CD4-positive, alpha-beta T cell (primary cell): ENCODE measurements at regions not wholly inside any gene's neighbourhood (a gene's known extent, or its start where the extent isn't known, plus 50 kb on each side); places are given as distances from the start of the nearest gene placed in this dataset.

Experiments used
- ATAC-seq: fragments of 200-7000 bp; cut with Tn5 transposase; one replicate; pipeline ENCODE4 v1.10.0; 2022; ENCODE audit warnings: mild to moderate bottlenecking; ENCODE audit not compliant: poor library complexity
- CTCF ChIA-PET: fragments of 350-600 bp; sonication (Branson Sonifier 250); formaldehyde crosslinking; loops from one replicate; lab custom pipeline; 2021; ENCODE audit warnings: antibody characterized with exemption, inconsistent platforms; lab: Charles Lee
- POLR2A ChIA-PET: fragments of 350-600 bp; sonication (Branson Sonifier 250); formaldehyde crosslinking; loops from one replicate; lab custom pipeline; 2021; ENCODE audit warnings: antibody characterized with exemption, inconsistent platforms; lab: Charles Lee
- DNase-seq, 14 experiments: peaks; one replicate each; pipeline ENCODE4 v3.0.0-alpha.2; 2013 to 2020; ENCODE audit warnings: mixed read lengths in 2 of 14
- H3K27ac ChIP-seq, 2 donors: one replicate each; pipeline versions ENCODE4 v1.5.1 to v1.7.0; 2013; ENCODE audit warnings: low read length in 2 of 2, low read depth in 1 of 2, mild to moderate bottlenecking in 1 of 2
- H3K27me3 ChIP-seq, 2 experiments: 1 replicate in 1 of 2; 2 replicates in 1 of 2; pipeline versions ENCODE4 v1.6.1 to v1.7.0; 2013; ENCODE audit warnings: low read length in 2 of 2, control low read depth in 1 of 2, mild to moderate bottlenecking in 1 of 2, moderate library complexity in 1 of 2; ENCODE audit not compliant: insufficient read depth in 2 of 2, control insufficient read depth in 1 of 2
- H3K36me3 ChIP-seq: one replicate; pipeline ENCODE4 v1.6.1; 2013; ENCODE audit warnings: low read length, control low read depth; ENCODE audit not compliant: insufficient read depth
- H3K4me1 ChIP-seq: one replicate; pipeline ENCODE4 v1.6.1; 2013; ENCODE audit warnings: low read length, control low read depth; ENCODE audit not compliant: insufficient read depth
- H3K4me3 ChIP-seq: one replicate; pipeline ENCODE4 v1.5.1; 2013; ENCODE audit warnings: mild to moderate bottlenecking, low read length, moderate library complexity
- H3K9me3 ChIP-seq, 2 experiments: 1 replicate in 1 of 2; 2 replicates in 1 of 2; pipeline versions ENCODE4 v1.6.1 to v1.7.0; 2013; ENCODE audit warnings: low read length in 2 of 2, mild to moderate bottlenecking in 2 of 2, control low read depth in 1 of 2, moderate library complexity in 1 of 2; ENCODE audit not compliant: control insufficient read depth in 1 of 2, insufficient read depth in 1 of 2
- H3K27ac Mint-ChIP-seq: one replicate; pipeline ENCODE4 v1.8.0; 2020; ENCODE audit warnings: mixed read lengths
- H3K27me3 Mint-ChIP-seq: one replicate; pipeline ENCODE4 v1.8.0; 2021; ENCODE audit warnings: mixed read lengths
- H3K36me3 Mint-ChIP-seq: one replicate; pipeline ENCODE4 v1.8.0; 2021; ENCODE audit warnings: low read depth, mixed read lengths
- H3K4me1 Mint-ChIP-seq: one replicate; pipeline ENCODE4 v1.8.0; 2021; ENCODE audit warnings: low read depth, mixed read lengths
- H3K4me3 Mint-ChIP-seq: one replicate; pipeline ENCODE4 v1.8.0; 2020; ENCODE audit warnings: mild to moderate bottlenecking, mixed read lengths
- H3K9me3 Mint-ChIP-seq: one replicate; pipeline ENCODE4 v1.8.0; 2020; ENCODE audit warnings: mixed read lengths
- CTCF ChIP-seq: fragments of 200-600 bp; IDR thresholded peaks from one replicate; pipeline ENCODE4 v1.8.0; 2022; ENCODE audit warnings: antibody characterized with exemption, mild to moderate bottlenecking
- intact Hi-C, 2 experiments: fragments of 100-400 bp; cut with DNase I in 1 of 2; cut with micrococcal nuclease in 1 of 2; formaldehyde crosslinking; loops; one replicate each; pipeline versions ENCODE4 v1.15.1 to v1.9.0; 2023 to 2025; cut with DNase I, micrococcal nuclease

GRCh38 chr14:89576145-89576927, 159.3 kb upstream of the FOXN3 start:
- peaks cover 85% of the 10 kb centered on the region for H3K36me3 Mint-ChIP-seq
- CTCF ChIA-PET: no interaction called here
- no peaks in the 10 kb centered on the region for H3K9me3 ChIP-seq
- H3K9me3 Mint-ChIP-seq: no peaks in the 10 kb centered on the region
- peaks cover 42% of the 10 kb centered on the region for H3K36me3 ChIP-seq
- H3K4me3 ChIP-seq: no peak overlapping the region
- no peaks in the 10 kb centered on the region for H3K27me3 ChIP-seq
- DNase-seq: no peak
- ATAC-seq: no peak
- H3K27ac Mint-ChIP-seq: no peak overlapping the region
- no peak overlapping the region for H3K27ac ChIP-seq
- POLR2A ChIA-PET: interaction anchor here (0.7 kb wide), 1 partner anchor 10 kb away, joined by 3 read pairs; no protein-coding TSS in a partner anchor
- H3K4me3 Mint-ChIP-seq: no peak overlapping the region
- peaks cover 74% of the 10 kb centered on the region for H3K4me1 Mint-ChIP-seq
- peaks cover 19% of the 10 kb centered on the region for H3K4me1 ChIP-seq
- no peaks in the 10 kb centered on the region for H3K27me3 Mint-ChIP-seq
- TF ChIP-seq CTCF: no peak
- intact Hi-C loops: loop anchor here in 1 of 2 experiments (10.0 kb wide), 1 partner anchor 48 kb away; no protein-coding TSS in a partner anchor

GRCh38 chr14:89575386-89576061, 158.5 kb upstream of the FOXN3 start:
- H3K9me3 Mint-ChIP-seq: no peaks in the 10 kb centered on the region
- DNase-seq: no peak
- no peak overlapping the region for H3K4me3 ChIP-seq
- ChIA-PET CTCF (no interaction called here), POLR2A (no interaction called here)
- H3K27me3 ChIP-seq: no peaks in the 10 kb centered on the region
- H3K27ac ChIP-seq: no peak overlapping the region
- no peak for ATAC-seq
- peaks cover 78% of the 10 kb centered on the region for H3K36me3 Mint-ChIP-seq
- no peak overlapping the region for H3K4me3 Mint-ChIP-seq
- intact Hi-C loops: loop anchor here in 1 of 2 experiments (10.0 kb wide), 1 partner anchor 49 kb away; no protein-coding TSS in a partner anchor
- peaks cover 18% of the 10 kb centered on the region for H3K4me1 ChIP-seq
- peaks cover 33% of the 10 kb centered on the region for H3K36me3 ChIP-seq
- H3K27ac Mint-ChIP-seq: no peak overlapping the region
- H3K4me1 Mint-ChIP-seq: peaks cover 79% of the 10 kb centered on the region
- no peaks in the 10 kb centered on the region for H3K9me3 ChIP-seq
- no peak for TF ChIP-seq CTCF
- no peaks in the 10 kb centered on the region for H3K27me3 Mint-ChIP-seq

- Histone ChIP-seq H3K36me3 (peaks cover 30% of the 10 kb centered on the region), H3K4me1 (peaks cover 25% of the 10 kb centered on the region), H3K27ac (no peak overlapping the region), H3K27me3 (no peaks in the 10 kb centered on the region), H3K9me3 (no peaks in the 10 kb centered on the region), H3K4me3 (no peak overlapping the region)
- POLR2A ChIA-PET: no interaction called here
- Mint-ChIP-seq H3K4me3 (no peak overlapping the region), H3K4me1 (peaks cover 81% of the 10 kb centered on the region), H3K27ac (no peak overlapping the region), H3K9me3 (no peaks in the 10 kb centered on the region), H3K36me3 (peaks cover 70% of the 10 kb centered on the region), H3K27me3 (no peaks in the 10 kb centered on the region)
- intact Hi-C loops: loop anchor here in 1 of 2 experiments (10.0 kb wide), 1 partner anchor 50 kb away; no protein-coding TSS in a partner anchor
- CTCF ChIA-PET: no interaction called here
- DNase-seq (no peak), ATAC-seq (no peak)
- TF ChIP-seq CTCF: no peak
These were observed 157.4 kb upstream of the FOXN3 start for GRCh38 chr14:89574420-89574819.
